MCF 10A (cell line): ENCODE measurements at regions not wholly inside any gene's neighbourhood (a gene's known extent, or its start where the extent isn't known, plus 50 kb on each side); places are given as distances from the start of the nearest gene placed in this dataset.

ENCODE experiments used
- BruUV-seq: library from RNA; stranded (reverse); fragments of 400-500 nt; replicated peaks from 2 replicates; lab custom pipeline; 2021; lab: Mats Ljungman, UMichigan
- CTCF ChIA-PET: fragments of 300-600 bp; sonication (Branson Sonifier 250); formaldehyde crosslinking; extraction: SDS; loops from one replicate; lab custom pipeline; 2021; ENCODE audit warnings: antibody characterized with exemption, inconsistent platforms; lab: Yijun Ruan, JAX
- POLR2A ChIA-PET: fragments of 300-600, 350-650 bp; sonication (Branson Sonifier 250); formaldehyde crosslinking; extraction: SDS; loops from one replicate; lab custom pipeline; 2020; ENCODE audit warnings: antibody characterized with exemption, inconsistent platforms; lab: Yijun Ruan, JAX
- DNase-seq: peaks from one replicate; pipeline ENCODE4 v3.0.0-alpha.2; 2018; ENCODE audit not compliant: unreplicated experiment
- H3K27ac Mint-ChIP-seq: one replicate; pipeline ENCODE4 v1.8.0; 2022; ENCODE audit warnings: mild to moderate bottlenecking, low read depth, mixed read lengths; ENCODE audit not compliant: unreplicated experiment
- H3K27me3 Mint-ChIP-seq: one replicate; pipeline ENCODE4 v1.8.0; 2022; ENCODE audit warnings: mixed read lengths; ENCODE audit not compliant: insufficient read depth, unreplicated experiment
- H3K36me3 Mint-ChIP-seq: one replicate; pipeline ENCODE4 v1.8.0; 2022; ENCODE audit warnings: mild to moderate bottlenecking, moderate library complexity, mixed read lengths; ENCODE audit not compliant: insufficient read depth, unreplicated experiment
- H3K4me1 Mint-ChIP-seq: one replicate; pipeline ENCODE4 v1.8.0; 2022; ENCODE audit warnings: mixed read lengths; ENCODE audit not compliant: insufficient read depth, unreplicated experiment
- H3K4me3 Mint-ChIP-seq: one replicate; pipeline ENCODE4 v1.8.0; 2022; ENCODE audit warnings: mild to moderate bottlenecking, moderate library complexity, mixed read lengths; ENCODE audit not compliant: unreplicated experiment
- H3K9me3 Mint-ChIP-seq: one replicate; pipeline ENCODE4 v1.8.0; 2022; ENCODE audit warnings: mixed read lengths; ENCODE audit not compliant: unreplicated experiment
- CTCF ChIP-seq: fragments of 200-600 bp; IDR thresholded peaks from one replicate; pipeline ENCODE4 v1.8.0; 2022; ENCODE audit warnings: antibody characterized with exemption, mild to moderate bottlenecking; ENCODE audit not compliant: unreplicated experiment
- intact Hi-C: fragments of 100-400 bp; cut with micrococcal nuclease; formaldehyde crosslinking; loops from 2 replicates; pipeline ENCODE4 v1.14.1; 2022

GRCh38 chr10:44243851-44244510 is 140.9 kb downstream of the CXCL12 start:
- Mint-ChIP-seq H3K27me3 (peaks cover 65% of the 10 kb centered on the region), H3K36me3 (no peaks in the 10 kb centered on the region), H3K27ac (no peak overlapping the region), H3K9me3 (peaks cover 7% of the 10 kb centered on the region), H3K4me1 (no peaks in the 10 kb centered on the region), H3K4me3 (no peak overlapping the region)
- ChIA-PET POLR2A (no interaction called here), CTCF (interaction anchor here (0.5 kb wide), 1 partner anchor 13 kb away, joined by 3 read pairs; no protein-coding TSS in a partner anchor)
- no peak for DNase-seq
- intact Hi-C loops = no loop called here
- no peak for TF ChIP-seq CTCF
- BruUV-seq = no TSS peak

GRCh38 chr10:44242826-44243225 is 142.1 kb downstream of the CXCL12 start:
- ChIA-PET POLR2A (no interaction called here), CTCF (no interaction called here)
- Mint-ChIP-seq H3K4me1 (no peaks in the 10 kb centered on the region), H3K27me3 (peaks cover 65% of the 10 kb centered on the region), H3K4me3 (no peak overlapping the region), H3K27ac (no peak overlapping the region), H3K36me3 (no peaks in the 10 kb centered on the region), H3K9me3 (peaks cover 7% of the 10 kb centered on the region)
- DNase-seq = no peak
- intact Hi-C loops = no loop called here
- no peak for TF ChIP-seq CTCF
- no TSS peak for BruUV-seq

- intact Hi-C loops = no loop called here
- no TSS peak for BruUV-seq
- Mint-ChIP-seq H3K9me3 (peaks cover 13% of the 10 kb centered on the region), H3K36me3 (no peaks in the 10 kb centered on the region), H3K27me3 (peaks cover 71% of the 10 kb centered on the region), H3K4me1 (no peaks in the 10 kb centered on the region), H3K27ac (no peak overlapping the region), H3K4me3 (no peak overlapping the region)
- DNase-seq = no peak
- CTCF ChIA-PET = interaction anchor here (0.6 kb wide), 1 partner anchor 354 kb away, joined by 3 read pairs; no protein-coding TSS in a partner anchor
- POLR2A ChIA-PET = no interaction called here
- TF ChIP-seq CTCF = no peak
Measured at GRCh38 chr10:44242091-44242490, 142.8 kb downstream of the CXCL12 start.

- H3K27me3 Mint-ChIP-seq = peaks cover 78% of the 10 kb centered on the region
- peaks cover 15% of the 10 kb centered on the region for H3K9me3 Mint-ChIP-seq
- intact Hi-C loops = no loop called here
- H3K36me3 Mint-ChIP-seq = no peaks in the 10 kb centered on the region
- BruUV-seq = no TSS peak
- TF ChIP-seq CTCF = no peak
- no peak overlapping the region for H3K4me3 Mint-ChIP-seq
- CTCF ChIA-PET = no interaction called here
- no peak for DNase-seq
- H3K27ac Mint-ChIP-seq = no peak overlapping the region
- POLR2A ChIA-PET = no interaction called here
- no peaks in the 10 kb centered on the region for H3K4me1 Mint-ChIP-seq
Measured at GRCh38 chr10:44240584-44241205, 144.2 kb downstream of the CXCL12 start.
